ENCODE measurements at regions not wholly inside any gene's neighbourhood (a gene's known extent, or its start where the extent isn't known, plus 50 kb on each side); places are given as distances from the start of the nearest gene placed in this dataset.
"Not testable (repeated sequence)": the region's sequence is repeated elsewhere in the genome, so short reads cannot be mapped to it uniquely, and the experiment has no call there.

GRCh38 chr5:142542078-142542477 is 143.8 kb downstream of the FGF1 start:
- no peak for DNase-seq

- peak; percentile 33 for DNase-seq
Measured at GRCh38 chr5:142540922-142541422, 144.9 kb downstream of the FGF1 start.

GRCh38 chr5:142539154-142539740 is 146.6 kb downstream of the FGF1 start:
- no peak for DNase-seq

- DNase-seq, result no peak
Measured at GRCh38 chr5:142537938-142538337, 148.0 kb downstream of the FGF1 start.

- DNase-seq, result no peak
Measured at GRCh38 chr5:142532781-142533176, 153.1 kb downstream of the FGF1 start.

GRCh38 chr5:142531977-142532780 is 153.7 kb downstream of the FGF1 start:
- no peak for DNase-seq

GRCh38 chr5:142530904-142531303 is 155.0 kb downstream of the FGF1 start:
- no peak for DNase-seq

- no peak for DNase-seq
Measured at GRCh38 chr5:142529626-142530278, 156.1 kb downstream of the FGF1 start.

- DNase-seq, result no peak
Measured at GRCh38 chr5:142527664-142528295, 158.1 kb downstream of the FGF1 start.

- DNase-seq, result no peak
Measured at GRCh38 chr5:142527234-142527633, 158.7 kb downstream of the FGF1 start.

GRCh38 chr5:142522983-142523382 is 162.9 kb downstream of the FGF1 start:
- DNase-seq, result no peak

- no peak for DNase-seq
Measured at GRCh38 chr5:142521706-142522105, 164.2 kb downstream of the FGF1 start.

GRCh38 chr5:142520885-142521284 is 165.0 kb downstream of the FGF1 start:
- DNase-seq, result no peak

GRCh38 chr5:142519913-142520312 is 166.0 kb downstream of the FGF1 start:
- DNase-seq, result not testable (repeated sequence)

GRCh38 chr5:142517840-142518239 is 168.1 kb downstream of the FGF1 start:
- DNase-seq, result no peak

GRCh38 chr5:142516732-142517131 is 169.2 kb downstream of the FGF1 start:
- DNase-seq, result no peak

- DNase-seq, result no peak
Measured at GRCh38 chr5:142515036-142515435, 170.9 kb downstream of the FGF1 start.

- no peak for DNase-seq
Measured at GRCh38 chr5:142514196-142514595, 171.7 kb downstream of the FGF1 start.

- no peak for DNase-seq
Measured at GRCh38 chr5:142512043-142513042, 173.5 kb downstream of the FGF1 start.

GRCh38 chr5:142511358-142511757 is 174.5 kb downstream of the FGF1 start:
- DNase-seq, result no peak

- no peak for DNase-seq
Measured at GRCh38 chr5:142509026-142509425, 176.9 kb downstream of the FGF1 start.

- DNase-seq, result peak; percentile 61
Measured at GRCh38 chr5:142508591-142508990, 177.3 kb downstream of the FGF1 start.

Data from DMS 273 treated with DMSO at 0.1 percent for 48 hours (cell line).